Hepatocyte (in vitro differentiated cells): ENCODE measurements at regions not wholly inside any gene's neighbourhood (a gene's known extent, or its start where the extent isn't known, plus 50 kb on each side); places are given as distances from the start of the nearest gene placed in this dataset.

Experiments used
- CTCF ChIP-seq: fragments of 200-600 bp; sonication (generic); IDR thresholded peaks from 2 replicates; pipeline ENCODE4 v1.5.1; 2016; ENCODE audit warnings: antibody characterized with exemption, mild to moderate bottlenecking; ENCODE audit not compliant: poor library complexity
- EZH2 ChIP-seq: fragments of 200-600 bp; sonication (generic); IDR thresholded peaks from 2 replicates; pipeline ENCODE4 v1.6.1; 2016; ENCODE audit warnings: antibody characterized with exemption, mild to moderate bottlenecking, borderline replicate concordance

GRCh38 chr2:149709496-149710263 lies 122.1 kb upstream of the MMADHC start:
- TF ChIP-seq CTCF: no peak
- no peak for TF ChIP-seq EZH2
